Subcutaneous abdominal adipose tissue (tissue), 5 donors: ENCODE measurements at regions not wholly inside any gene's neighbourhood (a gene's known extent, or its start where the extent isn't known, plus 50 kb on each side); places are given as distances from the start of the nearest gene placed in this dataset.

Experiments
- H3K27ac ChIP-seq: one replicate; pipeline ENCODE4 v1.7.0; 2013; ENCODE audit warnings: low read depth, mild to moderate bottlenecking, inconsistent platforms, low read length, moderate library complexity
- H3K27me3 ChIP-seq, 5 donors: one replicate each; pipeline ENCODE4 v1.7.0; 2013; ENCODE audit warnings: low read length in 5 of 5, inconsistent platforms in 1 of 5; ENCODE audit not compliant: control insufficient read depth in 5 of 5, insufficient read depth in 4 of 5
- H3K36me3 ChIP-seq, 5 donors: one replicate each; pipeline ENCODE4 v1.7.0; 2013; ENCODE audit warnings: low read length in 5 of 5; ENCODE audit not compliant: control insufficient read depth in 5 of 5, insufficient read depth in 5 of 5
- H3K4me1 ChIP-seq, 5 donors: one replicate each; pipeline ENCODE4 v1.7.0; 2013; ENCODE audit warnings: low read length in 5 of 5, mild to moderate bottlenecking in 3 of 5, moderate library complexity in 1 of 5; ENCODE audit not compliant: control insufficient read depth in 5 of 5, insufficient read depth in 5 of 5
- H3K4me3 ChIP-seq, 5 donors: one replicate each; pipeline ENCODE4 v1.7.0; 2013; ENCODE audit warnings: low read length in 5 of 5, low read depth in 1 of 5
- H3K9ac ChIP-seq, 5 donors: one replicate each; pipeline ENCODE4 v1.7.0; 2013; ENCODE audit warnings: low read length in 5 of 5, mild to moderate bottlenecking in 4 of 5, moderate library complexity in 3 of 5
- H3K9me3 ChIP-seq, 5 donors: one replicate each; pipeline ENCODE4 v1.7.0; 2013; ENCODE audit warnings: low read length in 5 of 5; ENCODE audit not compliant: control insufficient read depth in 5 of 5
- donor health status: healthy.
- donor health status: healthy.
- donor health status: healthy.
- donor health status: healthy.
- donor health status: healthy.

DNA sequence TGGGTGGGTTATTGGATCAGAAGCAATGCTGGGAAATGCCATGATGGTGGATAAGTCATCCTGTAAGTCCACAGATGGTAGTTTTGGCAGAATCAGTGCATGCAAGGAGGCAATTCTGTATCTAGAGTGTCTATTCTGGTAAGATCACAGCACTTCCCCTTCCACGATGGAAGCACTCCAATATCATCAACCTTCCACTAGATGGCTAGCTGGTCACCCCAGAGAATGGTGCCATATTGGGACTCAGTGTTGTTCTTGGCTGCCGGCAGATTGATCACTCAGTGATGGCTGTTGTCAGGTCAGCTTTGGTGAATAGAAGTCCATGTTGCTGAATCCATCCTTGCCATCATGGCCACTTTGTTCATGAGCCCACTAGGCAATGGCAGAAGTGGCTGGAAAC, 553.5 kb downstream of the CSNK1G3 start:
- Histone ChIP-seq H3K4me3 (no peak overlapping the region), H3K9me3 (no peaks in the 10 kb centered on the region), H3K27me3 (no peaks in the 10 kb centered on the region), H3K9ac (no peak overlapping the region), H3K4me1 (peaks cover 0 to 16% (median 10%) of the 10 kb centered on the region in 5 donors), H3K36me3 (no peaks in the 10 kb centered on the region), H3K27ac (no peak overlapping the region)

DNA sequence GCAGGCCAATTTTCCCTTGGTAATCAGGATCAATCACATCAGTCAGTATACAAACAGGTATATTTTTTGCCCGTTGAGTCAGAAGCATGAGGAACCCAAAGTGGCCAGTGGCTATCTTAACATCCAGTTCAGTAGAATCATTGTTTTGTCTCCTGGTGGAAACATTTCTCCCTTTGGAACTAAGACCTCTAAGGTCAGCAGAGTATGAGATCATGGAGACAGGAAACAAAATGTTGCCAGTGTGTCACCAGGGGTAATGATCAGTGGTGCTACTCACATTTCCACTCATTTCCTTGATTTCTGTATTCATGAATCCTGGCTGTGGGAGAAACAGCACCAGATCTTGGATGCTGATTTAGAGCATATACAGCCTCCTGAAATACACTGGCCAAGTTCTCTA, 553.0 kb downstream of the CSNK1G3 start:
- Histone ChIP-seq H3K4me1 (peaks cover 0 to 16% (median 10%) of the 10 kb centered on the region in 5 donors), H3K27ac (no peak overlapping the region), H3K27me3 (no peaks in the 10 kb centered on the region), H3K36me3 (no peaks in the 10 kb centered on the region), H3K9ac (no peak overlapping the region), H3K4me3 (no peak overlapping the region), H3K9me3 (no peaks in the 10 kb centered on the region)

GRCh38 chr5:124061663-124062062, 549.7 kb downstream of the CSNK1G3 start:
- H3K9ac ChIP-seq: no peak overlapping the region
- no peaks in the 10 kb centered on the region for H3K27me3 ChIP-seq
- no peaks in the 10 kb centered on the region for H3K36me3 ChIP-seq
- H3K4me3 ChIP-seq: no peak overlapping the region
- no peaks in the 10 kb centered on the region for H3K9me3 ChIP-seq
- H3K4me1 ChIP-seq: peaks cover 2 to 22% (median 18%) of the 10 kb centered on the region in 5 donors
- H3K27ac ChIP-seq: no peak overlapping the region

GRCh38 chr5:124061068-124061430, 549.1 kb downstream of the CSNK1G3 start:
- Histone ChIP-seq H3K36me3 (no peaks in the 10 kb centered on the region), H3K27me3 (no peaks in the 10 kb centered on the region), H3K9ac (no peak overlapping the region), H3K4me1 (peaks cover 2 to 22% (median 18%) of the 10 kb centered on the region in 5 donors), H3K9me3 (no peaks in the 10 kb centered on the region), H3K4me3 (no peak overlapping the region), H3K27ac (no peak overlapping the region)

GRCh38 chr5:124060413-124061067, 548.6 kb downstream of the CSNK1G3 start:
- Histone ChIP-seq H3K36me3 (no peaks in the 10 kb centered on the region), H3K27ac (no peak overlapping the region), H3K9me3 (no peaks in the 10 kb centered on the region), H3K4me3 (no peak overlapping the region), H3K9ac (no peak overlapping the region), H3K4me1 (peaks cover 2 to 22% (median 18%) of the 10 kb centered on the region in 5 donors), H3K27me3 (no peaks in the 10 kb centered on the region)

- Histone ChIP-seq H3K4me3 (no peak overlapping the region), H3K27me3 (no peaks in the 10 kb centered on the region), H3K4me1 (peaks cover 2 to 22% (median 18%) of the 10 kb centered on the region in 5 donors), H3K27ac (no peak overlapping the region), H3K9ac (no peak overlapping the region), H3K9me3 (no peaks in the 10 kb centered on the region), H3K36me3 (no peaks in the 10 kb centered on the region)
Observed at GRCh38 chr5:124060011-124060410, 548.0 kb downstream of the CSNK1G3 start.

GRCh38 chr5:124059200-124059599, 547.2 kb downstream of the CSNK1G3 start:
- no peaks in the 10 kb centered on the region for H3K9me3 ChIP-seq
- H3K36me3 ChIP-seq: no peaks in the 10 kb centered on the region
- no peak overlapping the region for H3K4me3 ChIP-seq
- H3K27ac ChIP-seq: no peak overlapping the region
- no peak overlapping the region for H3K9ac ChIP-seq
- peaks cover 2 to 22% (median 18%) of the 10 kb centered on the region in 5 donors for H3K4me1 ChIP-seq
- no peaks in the 10 kb centered on the region for H3K27me3 ChIP-seq

DNA sequence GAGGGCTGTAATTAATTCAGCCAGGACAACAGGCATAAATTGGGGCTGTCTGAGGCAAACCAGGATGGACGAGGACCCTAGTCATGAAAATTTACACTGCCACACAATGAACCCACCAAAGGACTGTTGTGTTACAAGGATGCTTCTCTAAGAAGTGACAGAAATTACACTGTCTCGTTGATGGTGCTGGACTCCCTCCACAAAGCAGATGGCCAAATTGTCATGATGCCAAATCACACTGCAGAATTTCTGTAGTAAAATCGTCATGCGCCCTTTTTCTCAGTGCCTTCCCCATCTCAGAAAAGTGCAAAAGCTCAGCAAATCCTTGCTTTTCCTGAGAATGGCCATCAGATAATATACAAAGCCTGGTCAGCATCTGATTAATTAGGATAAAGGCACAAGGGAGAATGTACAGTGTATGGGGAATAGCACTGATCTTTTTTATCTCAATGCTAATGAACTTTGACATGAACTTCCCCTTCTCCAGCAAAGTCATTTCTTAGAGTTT, 545.8 kb downstream of the CSNK1G3 start:
- Histone ChIP-seq H3K4me3 (peak overlapping the region in 4 of 5 donors; percentile 9 to 42 (median 36)), H3K27me3 (no peaks in the 10 kb centered on the region), H3K9me3 (no peaks in the 10 kb centered on the region), H3K27ac (no peak overlapping the region), H3K9ac (no peak overlapping the region), H3K36me3 (no peaks in the 10 kb centered on the region), H3K4me1 (peaks cover 2 to 22% (median 18%) of the 10 kb centered on the region in 5 donors)

DNA sequence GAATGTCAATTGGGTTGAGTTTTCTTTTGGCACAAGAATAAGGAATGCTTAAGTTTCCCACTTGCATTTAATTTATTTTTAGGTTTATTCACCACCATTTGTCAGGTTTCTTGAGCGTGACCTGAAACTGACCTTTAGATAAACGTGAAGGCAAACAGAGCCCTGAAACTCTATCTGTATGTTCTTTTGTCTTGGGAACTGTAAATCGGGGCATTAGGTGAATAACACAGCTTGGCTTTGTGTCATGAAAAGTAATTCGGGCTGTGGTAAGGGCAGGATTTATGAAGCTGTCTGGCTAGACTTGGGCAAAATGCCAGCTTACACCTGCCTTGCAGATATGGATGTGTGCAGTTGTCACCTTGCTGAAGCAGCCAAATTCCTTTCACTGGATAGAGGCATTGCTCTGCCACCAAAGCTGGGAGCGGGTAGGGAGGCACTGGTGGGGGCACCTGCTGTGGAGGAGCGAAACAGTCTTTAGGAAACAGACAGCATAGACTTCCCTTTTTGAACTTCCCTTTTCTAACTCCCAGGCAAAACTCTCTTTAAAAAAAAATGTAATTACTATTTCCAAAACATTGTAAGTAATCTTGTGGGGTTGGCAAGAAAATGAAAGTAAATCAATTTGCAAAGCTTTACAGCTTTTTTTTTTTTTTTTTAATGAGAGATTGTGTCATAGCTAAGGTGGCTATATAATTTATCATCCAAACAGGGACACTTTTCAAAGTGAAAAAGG, 545.2 kb downstream of the CSNK1G3 start:
- Histone ChIP-seq H3K4me1 (peaks cover 2 to 21% (median 18%) of the 10 kb centered on the region in 5 donors), H3K27me3 (no peaks in the 10 kb centered on the region), H3K4me3 (peak overlapping the region in 3 of 5 donors; percentile 35 to 42 (median 37)), H3K9me3 (no peaks in the 10 kb centered on the region), H3K9ac (peak overlapping the region in 1 of 5 donors; percentile 22), H3K27ac (no peak overlapping the region), H3K36me3 (no peaks in the 10 kb centered on the region)

DNA sequence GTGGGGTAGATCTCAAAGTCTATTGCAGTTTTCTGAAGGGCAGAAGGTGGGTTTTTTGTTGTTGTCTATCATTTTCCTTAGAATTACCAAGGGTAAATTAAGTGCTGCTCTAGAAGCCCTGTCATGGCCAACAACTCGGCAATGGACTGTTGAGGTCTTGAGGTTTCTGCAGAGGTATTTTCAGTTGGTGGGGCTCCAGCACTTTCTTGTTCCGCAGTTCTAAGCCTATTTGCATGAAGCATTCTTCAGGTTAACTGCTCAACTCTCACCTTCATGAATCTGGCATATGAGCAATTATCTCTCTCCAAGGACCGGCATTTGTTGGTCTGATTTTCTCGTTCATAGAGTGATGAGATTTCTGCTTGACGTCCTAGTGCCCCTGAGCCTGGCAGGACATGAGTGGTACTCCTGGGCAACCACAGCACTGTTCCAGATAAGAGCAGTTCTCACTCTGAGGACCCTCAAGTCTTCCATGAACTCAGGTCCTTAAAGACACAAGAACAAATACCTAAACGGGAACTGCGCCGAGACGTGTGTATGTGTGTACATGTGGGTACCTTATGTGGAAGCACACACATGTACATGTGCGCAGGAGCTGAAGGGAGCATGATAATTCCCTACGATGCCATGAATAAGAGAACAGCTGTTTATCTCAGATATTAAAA, 544.5 kb downstream of the CSNK1G3 start:
- no peaks in the 10 kb centered on the region for H3K36me3 ChIP-seq
- H3K27me3 ChIP-seq: no peaks in the 10 kb centered on the region
- no peak overlapping the region for H3K4me3 ChIP-seq
- H3K4me1 ChIP-seq: peaks cover 2 to 16% (median 14%) of the 10 kb centered on the region in 5 donors
- no peak overlapping the region for H3K27ac ChIP-seq
- H3K9ac ChIP-seq: no peak overlapping the region
- H3K9me3 ChIP-seq: no peaks in the 10 kb centered on the region
